HCT116 (cell line): ENCODE measurements at regions not wholly inside any gene's neighbourhood (a gene's known extent, or its start where the extent isn't known, plus 50 kb on each side); places are given as distances from the start of the nearest gene placed in this dataset.

ENCODE experiments used
- ATAC-seq: fragments of 200-7000 bp; cut with Tn5 transposase; 2 replicates; pipeline ENCODE4 v1.9.1; 2020; ENCODE audit warnings: mild to moderate bottlenecking, moderate library complexity
- BruUV-seq: library from RNA; stranded (reverse); fragments of 400-500 nt; replicated peaks from 2 replicates; lab custom pipeline; 2021; lab: Mats Ljungman, UMichigan
- CTCF ChIA-PET: fragments of 300-600 bp; sonication (Branson Sonifier 250); formaldehyde crosslinking; loops from one replicate; lab custom pipeline; 2021; ENCODE audit warnings: antibody characterized with exemption; lab: Charles Lee
- POLR2A ChIA-PET: fragments of 300-600, 350-600 bp; sonication (Branson Sonifier 250); formaldehyde crosslinking; loops from one replicate; lab custom pipeline; 2021; ENCODE audit warnings: antibody characterized with exemption; lab: Charles Lee
- RAD21 ChIA-PET, 2 experiments: fragments of 300-600 bp; sonication (Branson Sonifier 250); formaldehyde crosslinking; loops; one replicate each; lab custom pipeline; 2023; ENCODE audit warnings: low total read pairs in 2 of 2; ENCODE audit not compliant: uncharacterized antibody in 2 of 2, unreplicated experiment in 2 of 2, low non-redundant PET in 1 of 2; lab: Charles Lee
- DNase-seq: peaks from one replicate; pipeline ENCODE4 v3.0.0-alpha.2; 2010; ENCODE audit warnings: low read depth, low spot score
- H2AFZ ChIP-seq: fragments of 200-600 bp; shearing (Covaris generic), sonication (generic); 2 replicates; pipeline ENCODE4 v1.6.1; 2017; ENCODE audit warnings: low read depth, mixed run types, mixed read lengths, antibody characterized with exemption, low read length; ENCODE audit not compliant: poor library complexity, severe bottlenecking
- H3K27ac ChIP-seq: 2 replicates; pipeline ENCODE4 v1.5.1; 2012; ENCODE audit warnings: low read depth, low read length
- H3K27me3 ChIP-seq: fragments of 200-600 bp; sonication (generic); 2 replicates; pipeline ENCODE4 v1.6.1; 2016; ENCODE audit warnings: mixed run types, low read length, mixed read lengths; ENCODE audit not compliant: insufficient read depth
- H3K36me3 ChIP-seq, 2 experiments: fragments of 200-500 bp in 1 of 2; fragments of 200-600 bp in 1 of 2; sonication (Bioruptor generic) in 1 of 2; sonication (generic) in 1 of 2; 2 replicates each; pipeline versions ENCODE4 v1.5.1 to v1.6.1; 2014 to 2016; ENCODE audit warnings: low read length in 2 of 2, inconsistent platforms in 1 of 2, mixed read lengths in 1 of 2, mixed run types in 1 of 2; ENCODE audit not compliant: insufficient read depth in 2 of 2, control insufficient read depth in 1 of 2
- H3K4me1 ChIP-seq, 2 experiments: fragments of 200-600 bp in 1 of 2; sonication (generic) in 1 of 2; 2 replicates each; pipeline versions ENCODE4 v1.5.1 to v1.6.1; 2012 to 2017; ENCODE audit warnings: low read length in 2 of 2, inconsistent platforms in 1 of 2, mild to moderate bottlenecking in 1 of 2, mixed read lengths in 1 of 2, mixed run types in 1 of 2, moderate library complexity in 1 of 2; ENCODE audit not compliant: insufficient read depth in 2 of 2, control insufficient read depth in 1 of 2
- H3K4me2 ChIP-seq: fragments of 200-600 bp; sonication (generic); 2 replicates; pipeline ENCODE4 v1.6.1; 2017; ENCODE audit warnings: mixed run types, low read length, mixed read lengths
- H3K4me3 ChIP-seq, 2 experiments: fragments of 200-600 bp in 1 of 2; sonication (generic) in 1 of 2; replicated peaks in 1 of 2; 2 replicates each; pipeline ENCODE4 v1.5.1; 2011 to 2016; ENCODE audit warnings: low read length in 2 of 2, control low read depth in 1 of 2, low read depth in 1 of 2, mild to moderate bottlenecking in 1 of 2, mixed read lengths in 1 of 2, mixed run types in 1 of 2
- H3K79me2 ChIP-seq: fragments of 200-600 bp; sonication (generic); 2 replicates; pipeline ENCODE4 v1.6.1; 2017; ENCODE audit warnings: mild to moderate bottlenecking, mixed run types, low read length, moderate library complexity, mixed read lengths; ENCODE audit not compliant: insufficient read depth
- H3K9ac ChIP-seq: fragments of 200-600 bp; sonication (generic); 2 replicates; pipeline ENCODE4 v1.6.1; 2016; ENCODE audit warnings: low read length, mixed read lengths
- H3K9me2 ChIP-seq: fragments of 200-600 bp; sonication (generic), shearing (Covaris generic); 2 replicates; pipeline ENCODE4 v1.6.1; 2017; ENCODE audit warnings: mixed run types, mild to moderate bottlenecking, moderate library complexity; ENCODE audit not compliant: insufficient read depth
- H3K9me3 ChIP-seq, 2 experiments: fragments of 200-500 bp in 1 of 2; fragments of 200-600 bp in 1 of 2; sonication (Bioruptor generic) in 1 of 2; sonication (generic) in 1 of 2; 2 replicates each; pipeline ENCODE4 v1.6.1; 2014 to 2017; ENCODE audit warnings: low read length in 2 of 2, mixed read lengths in 2 of 2, inconsistent platforms in 1 of 2, low read depth in 1 of 2, mild to moderate bottlenecking in 1 of 2, mixed run types in 1 of 2, moderate library complexity in 1 of 2; ENCODE audit not compliant: control insufficient read depth in 1 of 2, insufficient read depth in 1 of 2
- H4K20me1 ChIP-seq: fragments of 200-600 bp; sonication (generic), shearing (Covaris generic); 2 replicates; pipeline ENCODE4 v1.6.1; 2017; ENCODE audit warnings: mixed run types, mild to moderate bottlenecking, moderate library complexity; ENCODE audit not compliant: insufficient read depth
- EGR1 ChIP-seq: IDR thresholded peaks from 2 replicates; pipeline ENCODE4 v1.6.1; 2012; ENCODE audit warnings: low read depth
- EZH2phosphoT487 ChIP-seq: fragments of 200-600 bp; IDR thresholded peaks from 2 replicates; pipeline ENCODE4 v1.6.1; 2018; ENCODE audit warnings: antibody characterized with exemption, borderline replicate concordance
- POLR2A ChIP-seq: IDR thresholded peaks from 2 replicates; pipeline ENCODE4 v1.7.0; 2011; ENCODE audit warnings: borderline replicate concordance; ENCODE audit not compliant: insufficient read depth, insufficient read length; ENCODE audit errors: extremely low read depth
- POLR2AphosphoS5 ChIP-seq: IDR thresholded peaks from 2 replicates; pipeline ENCODE4 v1.6.1; 2011; ENCODE audit warnings: mild to moderate bottlenecking, low read depth, low read length, moderate library complexity
- RAD21 ChIP-seq: IDR thresholded peaks from 2 replicates; pipeline ENCODE4 v1.6.1; 2012; ENCODE audit warnings: low read depth, mild to moderate bottlenecking
- SIN3A ChIP-seq: IDR thresholded peaks from 2 replicates; pipeline ENCODE4 v1.6.1; 2012; ENCODE audit warnings: low read depth
- SRF ChIP-seq: IDR thresholded peaks from 2 replicates; pipeline ENCODE4 v1.6.1; 2012; ENCODE audit warnings: low read depth
- YY1 ChIP-seq: IDR thresholded peaks from 2 replicates; pipeline ENCODE4 v1.6.1; 2011; ENCODE audit warnings: low read length, low read depth, moderate library complexity, mild to moderate bottlenecking; ENCODE audit not compliant: insufficient replicate concordance; ENCODE audit errors: extremely low read depth
- ZFX ChIP-seq: fragments of 450-650 bp; IDR thresholded peaks from 2 replicates; pipeline ENCODE4 v1.6.1; 2017
- ZNF274 ChIP-seq: fragments of 200-500 bp; sonication (Bioruptor generic); IDR thresholded peaks from 2 replicates; pipeline ENCODE4 v1.6.1; 2014; ENCODE audit warnings: mild to moderate bottlenecking, low read depth, low read length, inconsistent platforms
- intact Hi-C: fragments of 100-400 bp; cut with micrococcal nuclease; formaldehyde crosslinking; loops from 2 replicates; pipeline ENCODE4 v1.10.0; 2022

- no peak for TF ChIP-seq EZH2phosphoT487
- TF ChIP-seq POLR2AphosphoS5 = no peak
- TF ChIP-seq YY1 = no peak
- TF ChIP-seq RAD21 = no peak
- TF ChIP-seq ZNF274 = no peak
- TF ChIP-seq EGR1 = no peak
- TF ChIP-seq ZFX = no peak
- no peak for TF ChIP-seq POLR2A
- TF ChIP-seq SIN3A = no peak
- no peak for TF ChIP-seq SRF
- no peak overlapping the region for H2AFZ ChIP-seq
- no peaks in the 10 kb centered on the region for H3K79me2 ChIP-seq
- H3K36me3 ChIP-seq = no peaks in the 10 kb centered on the region
- no peak overlapping the region for H3K4me2 ChIP-seq
- POLR2A ChIA-PET = no interaction called here
- H3K4me1 ChIP-seq = peaks cover 30 to 52% of the 10 kb centered on the region in 2 experiments
- H3K9ac ChIP-seq = no peak overlapping the region
- no TSS peak for BruUV-seq
- ATAC-seq = no peak
- CTCF ChIA-PET = interaction anchor here (1.2 to 2.4 kb wide), 2 partner anchors 12 to 135 kb away, joined by 3 to 9 read pairs; no protein-coding TSS in a partner anchor
- DNase-seq = no peak
- no peaks in the 10 kb centered on the region for H3K9me3 ChIP-seq
- no peak overlapping the region for H3K27ac ChIP-seq
- no peaks in the 10 kb centered on the region; the same call in 1 of the 2 replicates for H4K20me1 ChIP-seq
- RAD21 ChIA-PET = no interaction called here
- H3K4me3 ChIP-seq = no peak overlapping the region
- no peaks in the 10 kb centered on the region for H3K9me2 ChIP-seq
- H3K27me3 ChIP-seq = no peaks in the 10 kb centered on the region
- intact Hi-C loops = loop anchor here (10.0 kb wide), 1 partner anchor 126 kb away; no protein-coding TSS in a partner anchor
Measured at GRCh38 chr16:85550953-85551924, 61.9 kb upstream of the GSE1 start.
